PC-3 (cell line): ENCODE measurements at regions not wholly inside any gene's neighbourhood (a gene's known extent, or its start where the extent isn't known, plus 50 kb on each side); places are given as distances from the start of the nearest gene placed in this dataset.

ENCODE experiments used
- CTCF ChIP-seq: fragments of 300-600 bp; sonication (generic); conservative IDR thresholded peaks from 2 replicates; pipeline ENCODE4 v1.5.1; 2017; ENCODE audit warnings: antibody characterized with exemption, low read depth, mild to moderate bottlenecking, low read length
- EZH2 ChIP-seq: fragments of 300-600 bp; sonication (generic); IDR thresholded peaks from one replicate; pipeline ENCODE4 v1.6.1; 2017; ENCODE audit warnings: antibody characterized with exemption, mild to moderate bottlenecking, low read length; ENCODE audit not compliant: unreplicated experiment

DNA sequence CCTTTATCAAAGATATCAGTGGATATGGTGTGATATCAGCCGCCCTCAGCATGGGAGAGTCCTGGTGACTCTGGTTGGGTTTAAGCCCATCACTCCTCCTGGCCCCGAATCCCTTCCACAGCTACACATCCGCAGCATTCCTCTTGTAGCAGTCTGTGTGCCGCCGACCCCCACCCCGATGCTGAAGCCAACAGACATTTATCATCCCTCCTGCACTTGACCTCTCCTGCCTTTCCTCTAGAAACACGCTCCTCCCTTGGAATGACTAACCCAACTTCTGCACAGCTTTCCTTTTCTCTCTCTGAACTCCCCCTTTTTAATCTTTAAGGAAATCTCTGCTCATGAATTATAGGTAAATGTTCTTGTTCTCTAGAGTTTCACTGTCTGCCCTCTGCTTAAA is 250.9 kb upstream of the FOXN3 start:
- TF ChIP-seq CTCF (no peak), EZH2 (no peak)
